ENCODE measurements at regions not wholly inside any gene's neighbourhood (a gene's known extent, or its start where the extent isn't known, plus 50 kb on each side); places are given as distances from the start of the nearest gene placed in this dataset.
"Not testable (repeated sequence)": the region's sequence is repeated elsewhere in the genome, so short reads cannot be mapped to it uniquely, and the experiment has no call there.

DNA sequence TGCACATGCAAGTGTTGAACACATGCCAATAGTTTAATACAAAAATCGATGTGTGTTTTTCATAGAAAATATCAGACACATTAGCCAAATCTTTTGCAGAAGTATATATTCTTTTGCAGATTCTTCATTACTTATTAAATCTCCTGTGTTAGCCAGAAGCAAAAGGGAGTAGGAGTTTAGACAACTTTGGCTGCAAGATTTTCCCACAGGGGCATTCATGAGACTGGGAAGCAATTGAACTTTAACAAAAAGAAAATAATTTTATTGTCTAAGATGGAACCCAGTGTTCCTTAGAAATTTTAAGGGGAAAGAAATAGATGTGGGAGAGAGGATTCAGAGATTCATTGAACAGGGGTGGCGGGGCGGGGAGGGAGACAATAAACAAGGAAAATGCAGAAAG lies 1336.0 kb downstream of the GATA3 start:
- TF ChIP-seq, protein P1, sequence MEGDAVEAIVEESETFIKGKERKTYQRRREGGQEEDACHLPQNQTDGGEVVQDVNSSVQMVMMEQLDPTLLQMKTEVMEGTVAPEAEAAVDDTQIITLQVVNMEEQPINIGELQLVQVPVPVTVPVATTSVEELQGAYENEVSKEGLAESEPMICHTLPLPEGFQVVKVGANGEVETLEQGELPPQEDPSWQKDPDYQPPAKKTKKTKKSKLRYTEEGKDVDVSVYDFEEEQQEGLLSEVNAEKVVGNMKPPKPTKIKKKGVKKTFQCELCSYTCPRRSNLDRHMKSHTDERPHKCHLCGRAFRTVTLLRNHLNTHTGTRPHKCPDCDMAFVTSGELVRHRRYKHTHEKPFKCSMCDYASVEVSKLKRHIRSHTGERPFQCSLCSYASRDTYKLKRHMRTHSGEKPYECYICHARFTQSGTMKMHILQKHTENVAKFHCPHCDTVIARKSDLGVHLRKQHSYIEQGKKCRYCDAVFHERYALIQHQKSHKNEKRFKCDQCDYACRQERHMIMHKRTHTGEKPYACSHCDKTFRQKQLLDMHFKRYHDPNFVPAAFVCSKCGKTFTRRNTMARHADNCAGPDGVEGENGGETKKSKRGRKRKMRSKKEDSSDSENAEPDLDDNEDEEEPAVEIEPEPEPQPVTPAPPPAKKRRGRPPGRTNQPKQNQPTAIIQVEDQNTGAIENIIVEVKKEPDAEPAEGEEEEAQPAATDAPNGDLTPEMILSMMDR (IDR thresholded peaks at IDR 0.05), result no peak
- H3K36me3 Mint-ChIP-seq (ENCODE audit: low read depth), result no peaks in the 10 kb centered on the region
- peaks cover 4% of the 10 kb centered on the region for H3K27me3 Mint-ChIP-seq
- H3K9me3 Mint-ChIP-seq, result no peaks in the 10 kb centered on the region
- H3K4me3 Mint-ChIP-seq, result no peak overlapping the region
- intact Hi-C loops (cut with micrococcal nuclease), result no loop called here
- DNase-seq, result no peak
- no peak overlapping the region for H3K27ac Mint-ChIP-seq
- POLR2A ChIA-PET, result no interaction called here
- ATAC-seq, result no peak
- peaks cover 3% of the 10 kb centered on the region for H3K4me1 Mint-ChIP-seq (ENCODE audit: low read depth)
- CTCF ChIA-PET, result no interaction called here

GRCh38 chr10:9399275-9399983 lies 1344.9 kb downstream of the GATA3 start:
- ChIA-PET POLR2A (no interaction called here), CTCF (interaction anchor here (1.0 kb wide), 1 partner anchor 295 kb away, joined by 3 read pairs; no protein-coding TSS in a partner anchor)
- H3K9me3 Mint-ChIP-seq, result no peaks in the 10 kb centered on the region
- H3K4me1 Mint-ChIP-seq (ENCODE audit: low read depth), result peaks cover 3% of the 10 kb centered on the region
- no peak overlapping the region for H3K27ac Mint-ChIP-seq
- TF ChIP-seq, protein P1 (IDR thresholded peaks at IDR 0.05), result no peak
- no peaks in the 10 kb centered on the region for H3K36me3 Mint-ChIP-seq (ENCODE audit: low read depth)
- intact Hi-C loops (cut with micrococcal nuclease), result no loop called here
- ATAC-seq (no peak), DNase-seq (no peak)
- peaks cover 8% of the 10 kb centered on the region for H3K27me3 Mint-ChIP-seq
- no peak overlapping the region for H3K4me3 Mint-ChIP-seq

GRCh38 chr10:9402067-9402466 lies 1347.6 kb downstream of the GATA3 start:
- CTCF ChIA-PET; ATAC-seq; H3K9me3 Mint-ChIP-seq; H3K4me1 Mint-ChIP-seq (ENCODE audit: low read depth); H3K27ac Mint-ChIP-seq; POLR2A ChIA-PET; intact Hi-C loops (cut with micrococcal nuclease); DNase-seq; H3K27me3 Mint-ChIP-seq; H3K36me3 Mint-ChIP-seq (ENCODE audit: low read depth); H3K4me3 Mint-ChIP-seq: not testable (repeated sequence)

GRCh38 chr10:9402507-9403195 lies 1348.2 kb downstream of the GATA3 start:
- ATAC-seq; DNase-seq; H3K4me3 Mint-ChIP-seq; intact Hi-C loops (cut with micrococcal nuclease); H3K9me3 Mint-ChIP-seq; POLR2A ChIA-PET; CTCF ChIA-PET; H3K4me1 Mint-ChIP-seq (ENCODE audit: low read depth); H3K36me3 Mint-ChIP-seq (ENCODE audit: low read depth); H3K27me3 Mint-ChIP-seq; H3K27ac Mint-ChIP-seq: not testable (repeated sequence)

GRCh38 chr10:9407201-9407600 lies 1352.7 kb downstream of the GATA3 start:
- H3K9me3 Mint-ChIP-seq; POLR2A ChIA-PET; intact Hi-C loops (cut with micrococcal nuclease); ATAC-seq; H3K27me3 Mint-ChIP-seq; H3K4me3 Mint-ChIP-seq; H3K27ac Mint-ChIP-seq; DNase-seq; H3K4me1 Mint-ChIP-seq (ENCODE audit: low read depth); H3K36me3 Mint-ChIP-seq (ENCODE audit: low read depth); CTCF ChIA-PET: not testable (repeated sequence)

DNA sequence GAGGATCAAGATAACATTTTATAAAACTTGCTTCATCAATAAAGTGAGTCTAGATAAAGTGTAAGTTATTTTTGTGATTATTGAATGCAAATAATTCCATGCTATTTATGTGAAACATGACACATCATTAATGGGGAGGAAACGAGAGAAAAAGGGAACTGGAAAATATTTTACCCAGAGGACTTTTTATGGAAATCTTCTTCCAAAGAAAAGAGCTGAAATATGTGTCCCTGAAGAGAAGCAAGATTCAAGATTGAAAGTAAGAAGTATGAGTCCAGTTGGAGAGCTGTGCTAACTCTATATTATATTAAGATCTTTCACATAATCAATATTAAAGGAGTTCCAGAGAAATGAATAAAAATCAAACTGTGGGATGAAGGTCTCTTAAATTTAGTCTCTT lies 1361.8 kb downstream of the GATA3 start:
- H3K36me3 Mint-ChIP-seq (ENCODE audit: low read depth), result no peaks in the 10 kb centered on the region
- ChIA-PET CTCF (no interaction called here), POLR2A (no interaction called here)
- H3K4me3 Mint-ChIP-seq, result no peak overlapping the region
- ATAC-seq, result no peak
- no peaks in the 10 kb centered on the region for H3K4me1 Mint-ChIP-seq (ENCODE audit: low read depth)
- DNase-seq, result no peak
- H3K27ac Mint-ChIP-seq, result no peak overlapping the region
- no peaks in the 10 kb centered on the region for H3K9me3 Mint-ChIP-seq
- TF ChIP-seq, protein P1 (IDR thresholded peaks at IDR 0.05), result no peak
- intact Hi-C loops (cut with micrococcal nuclease), result no loop called here
- peaks cover 2% of the 10 kb centered on the region for H3K27me3 Mint-ChIP-seq

Measured in activated CD8-positive, alpha-beta T cell treated with anti-CD3 and anti-CD28 coated beads for 36 hours (primary cell).